PC-9 (cell line): ENCODE measurements at regions not wholly inside any gene's neighbourhood (a gene's known extent, or its start where the extent isn't known, plus 50 kb on each side); places are given as distances from the start of the nearest gene placed in this dataset.

Source experiments
- BruUV-seq: library from RNA; stranded (reverse); fragments of 400-500 nt; replicated peaks from 2 replicates; lab custom pipeline; 2021; lab: Mats Ljungman, UMichigan
- CTCF ChIA-PET: fragments of 300-600 bp; sonication (Branson Sonifier 250); formaldehyde crosslinking; loops from one replicate; lab custom pipeline; 2022; ENCODE audit warnings: antibody characterized with exemption; lab: Charles Lee
- POLR2A ChIA-PET: fragments of 300-600 bp; sonication (Branson Sonifier 250); formaldehyde crosslinking; loops from one replicate; lab custom pipeline; 2022; ENCODE audit warnings: antibody characterized with exemption; ENCODE audit not compliant: unreplicated experiment; lab: Charles Lee
- DNase-seq, 2 experiments: peaks; one replicate each; pipeline versions ENCODE4 v3.0.0 to v3.0.0-alpha.2; 2015 to 2022; ENCODE audit warnings: mixed read lengths in 1 of 2
- H2AFZ ChIP-seq: fragments of 200-600 bp; sonication (generic); 2 replicates; pipeline ENCODE4 v1.8.1; 2017; ENCODE audit warnings: antibody characterized with exemption
- H3F3A ChIP-seq: fragments of 200-600 bp; sonication (generic); 2 replicates; pipeline ENCODE4 v1.8.1; 2017; ENCODE audit warnings: antibody characterized with exemption, mild to moderate bottlenecking, low read depth; ENCODE audit not compliant: insufficient read depth
- H3K27ac ChIP-seq: fragments of 200-600 bp; sonication (generic); 2 replicates; pipeline ENCODE4 v1.6.1; 2016; ENCODE audit warnings: mixed run types
- H3K27me3 ChIP-seq: fragments of 200-600 bp; sonication (generic); 2 replicates; pipeline ENCODE4 v1.6.1; 2016; ENCODE audit warnings: low read depth, mixed run types; ENCODE audit not compliant: insufficient read depth
- H3K36me3 ChIP-seq: fragments of 200-600 bp; sonication (generic); 2 replicates; pipeline ENCODE4 v1.6.1; 2016; ENCODE audit warnings: low read depth, mixed run types
- H3K4me1 ChIP-seq: fragments of 200-600 bp; sonication (generic); replicated peaks from 2 replicates; pipeline ENCODE4 v1.6.1; 2016; ENCODE audit warnings: mixed run types; ENCODE audit not compliant: insufficient read depth
- H3K4me2 ChIP-seq: fragments of 200-600 bp; sonication (generic); 2 replicates; pipeline ENCODE4 v1.6.1; 2017; ENCODE audit warnings: mixed run types
- H3K4me3 ChIP-seq: fragments of 200-600 bp; sonication (generic); 2 replicates; pipeline ENCODE4 v1.6.1; 2016; ENCODE audit warnings: mixed run types
- H3K79me2 ChIP-seq: fragments of 200-600 bp; sonication (generic); 2 replicates; pipeline ENCODE4 v1.6.1; 2017; ENCODE audit warnings: low read depth, mixed run types
- H3K9me2 ChIP-seq: fragments of 200-600 bp; sonication (generic); 2 replicates; pipeline ENCODE4 v1.8.1; 2017; ENCODE audit warnings: mild to moderate bottlenecking; ENCODE audit not compliant: insufficient read depth
- H3K9me3 ChIP-seq: fragments of 200-600 bp; sonication (generic); 2 replicates; pipeline ENCODE4 v1.8.1; 2016; ENCODE audit warnings: low read depth; ENCODE audit not compliant: insufficient read depth
- H4K20me1 ChIP-seq: fragments of 200-600 bp; sonication (generic); 2 replicates; pipeline ENCODE4 v1.8.1; 2017; ENCODE audit not compliant: insufficient read depth
- EZH2 ChIP-seq: fragments of 200-600 bp; sonication (generic); IDR thresholded peaks from 2 replicates; pipeline ENCODE4 v1.8.0; 2017; ENCODE audit warnings: antibody characterized with exemption, low read depth
- intact Hi-C: fragments of 100-400 bp; cut with micrococcal nuclease; formaldehyde crosslinking; loops from one replicate; pipeline ENCODE4 v1.10.0; 2022; ENCODE audit not compliant: unreplicated experiment
- TF ChIP-seq, protein P1 (sequence below): fragments of 200-600 bp; sonication (generic); conservative IDR thresholded peaks from 2 replicates; pipeline ENCODE4 v1.6.1; 2017; ENCODE audit warnings: mixed run types, antibody characterized with exemption, mild to moderate bottlenecking, moderate library complexity

DNA sequence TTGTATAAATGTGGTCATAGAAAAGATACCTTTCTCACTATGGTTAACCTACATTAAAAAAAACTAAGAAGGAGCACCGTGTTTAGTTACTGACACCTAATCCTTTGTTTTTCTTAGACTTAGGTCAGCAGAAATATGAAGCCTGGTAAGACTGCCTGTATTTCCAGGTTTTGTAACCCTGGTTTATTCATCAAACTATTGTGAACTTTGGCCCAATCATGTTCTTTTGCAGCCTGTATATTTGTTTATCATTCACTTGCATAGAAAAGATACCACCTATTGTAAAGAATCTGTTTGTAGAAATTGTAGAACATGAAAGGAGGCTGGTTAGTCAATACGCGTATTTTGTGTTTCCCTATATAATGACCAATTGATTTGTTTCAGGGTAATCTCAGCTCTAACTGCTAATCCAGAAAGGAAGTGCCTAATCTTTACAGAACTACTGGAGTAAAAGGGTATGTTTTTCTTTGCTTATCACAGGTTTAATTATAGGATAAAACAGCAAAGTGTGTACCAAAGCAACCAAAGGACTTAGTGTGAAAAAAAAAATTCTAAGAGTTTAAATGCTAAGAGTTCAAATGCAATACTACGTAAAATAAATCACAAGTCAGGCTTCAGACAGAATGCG lies 103.6 kb downstream of the LURAP1L start:
- Histone ChIP-seq H2AFZ (no peak overlapping the region), H3K9me2 (no peaks in the 10 kb centered on the region), H3K79me2 (no peaks in the 10 kb centered on the region), H3K27me3 (no peaks in the 10 kb centered on the region), H3K9me3 (no peaks in the 10 kb centered on the region), H4K20me1 (no peaks in the 10 kb centered on the region), H3K27ac (peak overlapping the region; percentile 52), H3K36me3 (no peaks in the 10 kb centered on the region), H3K4me1 (peaks cover 21% of the 10 kb centered on the region), H3F3A (0 out of 2 replicates have a peak, but pooled peaks cover 3% of the 10 kb centered on the region), H3K4me2 (peak overlapping the region; percentile 18; the same call in 1 of the 2 replicates), H3K4me3 (no peak overlapping the region)
- ChIA-PET CTCF (no interaction called here), POLR2A (no interaction called here)
- DNase-seq, result peak in 1 of 2 experiments; percentile 52
- no TSS peak for BruUV-seq
- no peak for TF ChIP-seq EZH2
- TF ChIP-seq, protein P1, sequence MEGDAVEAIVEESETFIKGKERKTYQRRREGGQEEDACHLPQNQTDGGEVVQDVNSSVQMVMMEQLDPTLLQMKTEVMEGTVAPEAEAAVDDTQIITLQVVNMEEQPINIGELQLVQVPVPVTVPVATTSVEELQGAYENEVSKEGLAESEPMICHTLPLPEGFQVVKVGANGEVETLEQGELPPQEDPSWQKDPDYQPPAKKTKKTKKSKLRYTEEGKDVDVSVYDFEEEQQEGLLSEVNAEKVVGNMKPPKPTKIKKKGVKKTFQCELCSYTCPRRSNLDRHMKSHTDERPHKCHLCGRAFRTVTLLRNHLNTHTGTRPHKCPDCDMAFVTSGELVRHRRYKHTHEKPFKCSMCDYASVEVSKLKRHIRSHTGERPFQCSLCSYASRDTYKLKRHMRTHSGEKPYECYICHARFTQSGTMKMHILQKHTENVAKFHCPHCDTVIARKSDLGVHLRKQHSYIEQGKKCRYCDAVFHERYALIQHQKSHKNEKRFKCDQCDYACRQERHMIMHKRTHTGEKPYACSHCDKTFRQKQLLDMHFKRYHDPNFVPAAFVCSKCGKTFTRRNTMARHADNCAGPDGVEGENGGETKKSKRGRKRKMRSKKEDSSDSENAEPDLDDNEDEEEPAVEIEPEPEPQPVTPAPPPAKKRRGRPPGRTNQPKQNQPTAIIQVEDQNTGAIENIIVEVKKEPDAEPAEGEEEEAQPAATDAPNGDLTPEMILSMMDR, result no peak
- intact Hi-C loops, result loop anchor here (5.0 kb wide), 1 partner anchor 61 kb away; no protein-coding TSS in a partner anchor

DNA sequence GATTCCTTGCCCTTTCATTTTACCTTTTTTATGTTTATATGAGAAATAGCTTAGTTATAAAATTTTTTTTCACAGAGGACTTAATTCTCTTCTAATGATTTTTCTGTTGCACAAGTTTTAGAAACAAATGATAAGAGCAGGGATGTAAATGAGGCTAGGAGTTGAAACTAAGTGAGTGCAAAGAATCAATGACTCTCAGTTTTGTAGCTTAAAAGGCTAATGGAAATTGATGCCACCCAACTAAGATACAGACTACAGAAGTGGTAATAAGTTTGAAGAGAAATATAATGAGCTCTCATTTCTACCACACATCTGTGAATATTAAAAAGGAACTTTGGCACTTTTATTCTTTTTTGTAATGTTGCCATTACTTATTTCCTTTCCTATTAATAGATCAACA lies 105.1 kb downstream of the LURAP1L start:
- H3K36me3 ChIP-seq, result no peaks in the 10 kb centered on the region
- no peaks in the 10 kb centered on the region for H3K9me3 ChIP-seq
- no peaks in the 10 kb centered on the region for H3K27me3 ChIP-seq
- no peak overlapping the region for H3K4me2 ChIP-seq
- BruUV-seq, result no TSS peak
- DNase-seq, result no peak
- no peaks in the 10 kb centered on the region for H4K20me1 ChIP-seq
- ChIA-PET POLR2A (no interaction called here), CTCF (no interaction called here)
- intact Hi-C loops, result loop anchor here (5.0 kb wide), 1 partner anchor 63 kb away; no protein-coding TSS in a partner anchor
- H3K4me3 ChIP-seq, result no peak overlapping the region
- peaks cover 21% of the 10 kb centered on the region for H3K4me1 ChIP-seq
- H3K27ac ChIP-seq, result no peak overlapping the region
- no peaks in the 10 kb centered on the region for H3K9me2 ChIP-seq
- no peak overlapping the region for H2AFZ ChIP-seq
- H3K79me2 ChIP-seq, result no peaks in the 10 kb centered on the region
- TF ChIP-seq, protein P1, result no peak
- no peak for TF ChIP-seq EZH2
- H3F3A ChIP-seq, result 0 out of 2 replicates have a peak, but pooled peaks cover 3% of the 10 kb centered on the region

DNA sequence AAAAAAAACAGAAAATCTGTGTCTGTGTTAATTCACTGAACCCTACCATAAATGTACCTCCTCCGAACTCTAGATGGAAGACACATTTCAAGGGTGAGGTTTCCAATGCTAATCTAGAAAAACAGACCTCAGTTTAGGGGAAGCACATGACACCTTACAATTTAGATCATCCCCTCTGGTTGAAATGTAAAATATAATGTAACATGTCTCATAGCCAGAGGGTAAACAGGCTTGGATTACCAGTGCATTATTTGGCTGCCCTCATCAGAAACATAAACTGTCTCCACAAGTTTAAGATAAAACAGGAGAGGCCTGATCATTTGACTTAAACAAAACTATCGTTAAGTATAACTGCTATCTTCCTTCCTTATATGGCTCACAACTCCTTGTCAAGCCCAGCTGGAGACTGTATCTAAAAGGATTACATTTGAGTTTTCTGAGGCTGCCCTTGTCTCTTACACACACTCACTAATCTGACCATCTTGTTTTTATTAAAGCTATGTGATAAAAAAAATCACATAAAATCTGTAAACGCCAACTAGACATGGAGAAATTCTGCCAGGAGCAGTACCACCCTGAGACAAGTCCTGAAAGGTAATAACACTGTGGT lies 105.7 kb downstream of the LURAP1L start:
- Histone ChIP-seq H3K27me3 (no peaks in the 10 kb centered on the region), H3K9me3 (no peaks in the 10 kb centered on the region), H4K20me1 (no peaks in the 10 kb centered on the region), H3K27ac (no peak overlapping the region), H3F3A (0 out of 2 replicates have a peak, but pooled peaks cover 3% of the 10 kb centered on the region), H2AFZ (no peak overlapping the region), H3K4me3 (no peak overlapping the region), H3K79me2 (no peaks in the 10 kb centered on the region), H3K4me1 (peaks cover 21% of the 10 kb centered on the region), H3K9me2 (no peaks in the 10 kb centered on the region), H3K4me2 (no peak overlapping the region), H3K36me3 (no peaks in the 10 kb centered on the region)
- DNase-seq, result no peak
- CTCF ChIA-PET, result no interaction called here
- no peak for TF ChIP-seq EZH2
- TF ChIP-seq, protein P1, result no peak
- BruUV-seq, result no TSS peak
- intact Hi-C loops, result no loop called here
- POLR2A ChIA-PET, result no interaction called here
